Uterus (tissue), 2 donors: ENCODE measurements at regions not wholly inside any gene's neighbourhood (a gene's known extent, or its start where the extent isn't known, plus 50 kb on each side); places are given as distances from the start of the nearest gene placed in this dataset.

ENCODE experiments used
- POLR2A ChIP-seq, 2 donors: fragments of 450-650 bp; IDR thresholded peaks; one replicate each; pipeline ENCODE4 v1.6.1; 2016; ENCODE audit warnings: antibody characterized with exemption in 2 of 2, mild to moderate bottlenecking in 1 of 2, moderate library complexity in 1 of 2
- TF ChIP-seq, protein P1 (sequence below), 4 experiments: fragments of 200-600 bp in 2 of 4; fragments of 450-650 bp in 2 of 4; sonication (generic) in 2 of 4; IDR thresholded peaks; one replicate each; pipeline ENCODE4 v1.5.1; 2016 to 2019; ENCODE audit warnings: antibody characterized with exemption in 4 of 4, mild to moderate bottlenecking in 2 of 4, moderate library complexity in 1 of 4

DNA sequence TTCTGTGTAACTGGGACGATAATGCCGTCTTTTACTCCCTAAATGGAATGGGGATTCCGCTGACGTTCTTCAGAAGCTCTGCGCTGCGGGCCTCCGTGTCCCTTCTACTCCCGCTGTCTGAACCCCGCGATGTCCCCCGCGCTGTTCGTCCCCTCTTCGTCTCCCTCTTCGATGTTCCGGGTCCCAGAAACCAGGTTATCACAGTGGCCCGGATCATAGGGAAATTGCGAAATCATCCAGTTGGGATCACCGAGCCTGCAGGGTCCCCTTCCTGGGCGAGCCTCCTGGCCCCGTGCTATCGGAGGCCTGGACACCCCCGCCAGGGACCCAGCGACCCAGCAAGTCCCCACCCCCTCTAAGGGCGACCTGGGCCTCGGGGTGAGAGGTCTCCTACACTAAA, 154.2 kb downstream of the PPIAL4G start:
- TF ChIP-seq, protein P1, sequence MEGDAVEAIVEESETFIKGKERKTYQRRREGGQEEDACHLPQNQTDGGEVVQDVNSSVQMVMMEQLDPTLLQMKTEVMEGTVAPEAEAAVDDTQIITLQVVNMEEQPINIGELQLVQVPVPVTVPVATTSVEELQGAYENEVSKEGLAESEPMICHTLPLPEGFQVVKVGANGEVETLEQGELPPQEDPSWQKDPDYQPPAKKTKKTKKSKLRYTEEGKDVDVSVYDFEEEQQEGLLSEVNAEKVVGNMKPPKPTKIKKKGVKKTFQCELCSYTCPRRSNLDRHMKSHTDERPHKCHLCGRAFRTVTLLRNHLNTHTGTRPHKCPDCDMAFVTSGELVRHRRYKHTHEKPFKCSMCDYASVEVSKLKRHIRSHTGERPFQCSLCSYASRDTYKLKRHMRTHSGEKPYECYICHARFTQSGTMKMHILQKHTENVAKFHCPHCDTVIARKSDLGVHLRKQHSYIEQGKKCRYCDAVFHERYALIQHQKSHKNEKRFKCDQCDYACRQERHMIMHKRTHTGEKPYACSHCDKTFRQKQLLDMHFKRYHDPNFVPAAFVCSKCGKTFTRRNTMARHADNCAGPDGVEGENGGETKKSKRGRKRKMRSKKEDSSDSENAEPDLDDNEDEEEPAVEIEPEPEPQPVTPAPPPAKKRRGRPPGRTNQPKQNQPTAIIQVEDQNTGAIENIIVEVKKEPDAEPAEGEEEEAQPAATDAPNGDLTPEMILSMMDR (IDR thresholded peaks at IDR 0.05), result no peak
- no peak for TF ChIP-seq POLR2A (IDR thresholded peaks at IDR 0.05)
